ENCODE measurements at regions not wholly inside any gene's neighbourhood (a gene's known extent, or its start where the extent isn't known, plus 50 kb on each side); places are given as distances from the start of the nearest gene placed in this dataset.
A peak's percentile ranks its signal among the peaks of the same experiment; 100 is the strongest.
"Not testable (repeated sequence)": the region's sequence is repeated elsewhere in the genome, so short reads cannot be mapped to it uniquely, and the experiment has no call there.

GRCh38 chr3:145681181-145681580 lies 479.8 kb downstream of the PLOD2 start:
- no peak for DNase-seq (ENCODE audit: low read depth in 2 of 2)

DNA sequence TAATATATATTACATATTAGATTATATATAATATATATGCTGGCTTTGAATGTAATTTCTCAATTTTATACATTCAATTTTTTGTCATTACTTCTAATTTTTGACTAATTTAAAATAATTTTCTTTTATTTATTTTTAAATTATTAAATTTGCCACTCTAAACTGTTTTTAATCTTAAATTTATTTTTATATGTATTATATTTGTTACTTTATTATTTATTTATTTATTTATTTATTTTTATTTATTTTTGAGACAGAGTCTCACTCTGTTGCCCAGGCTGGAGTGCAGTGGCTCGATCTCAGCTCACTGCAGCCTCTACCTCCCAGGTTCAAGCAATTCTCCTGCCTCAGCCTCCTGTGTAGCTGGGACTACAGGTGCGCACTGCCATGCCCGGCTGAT lies 473.0 kb downstream of the PLOD2 start:
- not testable (repeated sequence) for DNase-seq (ENCODE audit: low read depth in 2 of 2)

DNA sequence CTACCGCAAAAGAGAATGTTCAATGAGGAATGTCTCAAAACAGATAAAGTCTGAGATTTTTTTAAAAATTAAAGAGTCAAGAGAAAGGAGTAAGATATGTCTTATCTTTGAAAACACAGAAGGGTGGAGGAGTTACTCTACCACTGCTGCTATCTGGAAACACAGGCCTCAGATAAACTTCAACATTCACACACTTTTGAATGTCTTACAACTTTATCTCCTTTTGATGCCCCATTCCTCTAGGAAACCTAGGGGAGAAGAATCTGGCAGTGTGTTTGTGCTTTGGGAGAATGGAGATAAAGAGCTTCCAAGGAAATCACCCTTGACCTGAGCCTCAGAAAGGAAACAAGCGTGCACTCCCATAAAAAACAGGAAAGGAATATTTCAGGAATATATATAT lies 468.2 kb downstream of the PLOD2 start:
- no peak for DNase-seq (ENCODE audit: low read depth in 2 of 2)

GRCh38 chr3:145696011-145696410 lies 465.0 kb downstream of the PLOD2 start:
- no peak for DNase-seq (ENCODE audit: low read depth in 2 of 2)

DNA sequence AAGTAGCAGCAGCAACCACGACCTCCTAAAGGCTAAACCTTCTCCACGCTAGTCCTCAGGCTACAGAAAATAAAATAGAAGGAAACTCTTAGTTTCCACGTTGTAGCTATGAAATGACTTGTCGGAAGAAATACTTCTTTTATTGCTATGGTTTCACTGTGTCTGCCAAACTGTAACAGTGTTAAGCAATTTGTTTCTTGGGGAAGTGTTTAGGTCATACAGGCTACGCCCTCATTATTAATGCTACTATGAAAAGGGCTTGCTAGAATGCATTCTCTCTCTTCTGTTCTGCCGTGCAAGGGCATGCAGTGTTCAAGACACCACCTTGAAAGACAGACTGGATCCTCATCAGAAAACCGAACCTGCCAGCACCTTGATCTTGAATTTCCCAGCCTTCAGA lies 462.7 kb downstream of the PLOD2 start:
- no peak for DNase-seq (ENCODE audit: low read depth in 2 of 2)

- no peak for DNase-seq (ENCODE audit: low read depth in 2 of 2)
Measured at GRCh38 chr3:145698749-145699148, 462.2 kb downstream of the PLOD2 start.

DNA sequence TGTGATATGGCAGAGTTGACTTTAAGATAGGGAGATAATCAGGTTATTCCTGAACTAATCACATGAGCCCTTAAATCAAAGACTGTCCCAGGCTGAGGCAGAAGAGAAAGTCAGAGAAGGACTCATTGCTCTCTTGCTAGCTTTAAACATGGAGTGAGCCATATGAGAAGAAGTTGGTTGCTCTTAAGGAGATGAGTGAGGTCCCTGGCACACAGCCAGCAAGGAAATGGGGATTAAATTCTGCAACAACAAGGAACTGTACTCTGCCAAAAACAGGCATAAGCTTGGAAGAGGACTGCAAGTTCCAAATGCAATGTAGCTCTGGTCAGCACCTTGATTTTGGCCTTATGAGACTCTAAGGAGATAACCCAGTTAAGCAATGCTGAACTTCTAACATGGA lies 457.0 kb downstream of the PLOD2 start:
- peak in 1 of 2 donors; percentile 4 for DNase-seq (ENCODE audit: low read depth in 2 of 2)

- not testable (repeated sequence) for DNase-seq (ENCODE audit: low read depth in 2 of 2)
Measured at GRCh38 chr3:145709779-145710178, 451.2 kb downstream of the PLOD2 start.

GRCh38 chr3:145716519-145716918 lies 444.5 kb downstream of the PLOD2 start:
- no peak for DNase-seq (ENCODE audit: low read depth in 2 of 2)

GRCh38 chr3:145719114-145719513 lies 441.9 kb downstream of the PLOD2 start:
- DNase-seq (ENCODE audit: low read depth in 2 of 2): no peak

DNA sequence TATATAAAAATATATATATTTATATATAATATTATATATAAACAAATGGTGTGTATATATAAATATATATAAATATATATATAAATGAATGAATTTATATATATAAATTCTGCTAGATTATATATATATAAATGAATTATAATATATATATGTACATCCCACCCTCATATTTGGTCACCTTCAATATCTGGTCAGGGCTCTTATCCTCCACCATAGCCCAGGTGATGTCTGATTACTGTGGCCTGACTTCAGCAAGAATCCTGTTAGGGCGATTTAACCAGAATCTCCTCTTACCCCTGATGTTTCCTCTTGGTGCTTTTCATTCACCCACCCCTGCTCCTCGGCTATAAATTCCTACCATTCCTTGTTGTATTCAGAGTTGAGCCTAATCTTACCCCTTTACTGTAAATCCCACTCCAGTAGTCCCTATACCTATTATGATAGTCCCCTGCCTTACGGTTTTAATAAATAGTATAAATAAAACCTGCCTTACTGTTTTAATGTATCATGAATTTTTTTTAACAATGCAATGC lies 439.6 kb downstream of the PLOD2 start:
- no peak for DNase-seq (ENCODE audit: low read depth in 2 of 2)

DNA sequence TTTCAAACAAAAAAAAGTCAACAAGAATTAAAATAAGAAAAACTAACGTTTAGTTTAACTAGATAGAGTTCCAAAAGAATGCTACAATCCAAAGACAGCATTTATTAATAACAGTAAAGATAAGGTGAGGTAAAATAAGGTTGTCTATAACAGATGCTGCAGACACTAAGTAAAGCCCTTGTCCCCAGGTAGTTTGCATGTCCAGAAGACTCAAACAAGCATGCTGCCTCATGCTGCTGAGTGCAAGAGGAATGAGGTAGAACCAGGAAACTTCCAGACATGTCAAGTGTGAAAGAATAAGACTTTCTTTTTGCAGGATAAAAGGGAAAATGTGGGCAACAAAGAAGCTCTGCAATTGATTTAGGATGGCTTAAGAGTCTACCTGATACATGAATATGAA lies 439.2 kb downstream of the PLOD2 start:
- DNase-seq (ENCODE audit: low read depth in 2 of 2): no peak

GRCh38 chr3:145727476-145727875 lies 433.5 kb downstream of the PLOD2 start:
- no peak for DNase-seq (ENCODE audit: low read depth in 2 of 2)

DNA sequence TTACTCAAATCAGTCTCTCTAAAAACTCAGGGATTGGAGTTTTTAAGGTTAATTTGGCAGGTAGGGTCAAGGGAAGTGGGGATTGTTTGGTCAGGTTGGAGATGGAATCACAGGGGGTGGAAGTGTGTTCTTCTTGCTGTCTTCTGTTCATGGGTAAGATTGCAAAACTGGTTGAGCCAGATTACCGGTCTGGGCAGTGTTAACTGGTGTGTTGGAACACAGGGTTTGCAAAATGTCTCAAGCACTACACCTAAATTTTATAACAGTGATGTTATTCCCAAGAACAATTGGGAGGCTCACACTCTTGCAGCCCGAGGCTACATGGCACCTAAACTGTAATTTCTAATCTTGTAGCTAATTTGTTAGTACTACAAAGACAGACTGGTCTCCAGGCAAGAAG lies 425.4 kb downstream of the PLOD2 start:
- DNase-seq (ENCODE audit: low read depth in 2 of 2): no peak

DNA sequence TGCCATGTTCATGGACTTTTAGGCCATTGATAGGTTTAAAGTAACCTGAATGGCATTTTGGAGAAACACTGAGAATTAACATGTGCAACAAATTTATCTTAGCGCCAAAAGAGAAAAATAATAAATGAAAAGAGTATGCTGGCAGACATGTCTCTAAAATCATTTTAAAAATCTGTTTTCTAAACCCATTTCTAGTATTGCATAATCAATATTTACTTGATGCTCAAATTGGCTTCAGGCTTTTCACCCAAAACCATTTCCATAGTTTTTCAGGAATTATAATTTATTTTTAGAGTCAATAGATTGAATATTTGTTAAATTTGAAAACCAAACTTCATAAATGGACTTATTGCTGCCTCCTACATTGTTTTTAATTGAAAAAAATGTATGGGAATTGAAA lies 423.0 kb downstream of the PLOD2 start:
- no peak for DNase-seq (ENCODE audit: low read depth in 2 of 2)

GRCh38 chr3:145739926-145740325 lies 421.1 kb downstream of the PLOD2 start:
- no peak for DNase-seq (ENCODE audit: low read depth in 2 of 2)

DNA sequence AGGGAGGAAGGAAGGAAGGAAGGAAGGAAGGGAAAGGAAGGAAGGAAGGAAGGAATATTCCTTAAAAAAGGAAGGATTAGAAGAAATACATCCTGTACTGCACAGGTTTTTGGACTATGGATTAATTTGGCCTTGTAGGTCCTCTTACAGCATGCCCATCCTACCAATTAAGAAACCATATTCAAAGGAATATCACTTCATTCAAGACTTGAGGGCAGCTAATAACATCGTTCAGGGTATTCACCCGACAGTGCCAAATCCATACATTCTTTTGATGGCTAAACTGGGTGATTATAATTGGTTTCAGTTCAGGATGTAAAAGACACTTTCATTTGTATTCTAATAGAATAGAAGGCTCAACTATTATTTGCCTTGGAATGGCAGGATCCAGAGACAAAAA lies 410.3 kb downstream of the PLOD2 start:
- no peak for DNase-seq (ENCODE audit: low read depth in 2 of 2)

- DNase-seq (ENCODE audit: low read depth in 2 of 2): no peak
Measured at GRCh38 chr3:145752576-145752975, 408.4 kb downstream of the PLOD2 start.

- no peak for DNase-seq (ENCODE audit: low read depth in 2 of 2)
Measured at GRCh38 chr3:145754605-145755289, 406.2 kb downstream of the PLOD2 start.

DNA sequence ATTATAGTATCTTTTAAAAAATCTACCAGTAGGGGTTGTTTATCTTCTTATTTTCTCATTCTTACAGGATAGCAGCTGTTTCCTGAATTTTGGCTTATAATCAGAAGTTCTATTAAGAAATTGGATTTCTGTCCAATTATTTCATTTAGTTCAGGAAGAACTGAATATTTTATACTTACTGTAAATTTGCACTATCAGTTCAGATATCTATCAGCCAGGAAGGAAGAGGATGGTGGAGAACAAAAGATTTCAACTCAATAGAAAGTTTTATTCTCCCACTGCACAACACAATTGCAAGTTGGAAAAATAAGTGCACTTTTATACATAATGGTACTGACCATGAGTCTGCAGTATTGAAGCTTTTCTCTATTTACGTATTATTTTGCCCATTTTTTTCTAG lies 400.9 kb downstream of the PLOD2 start:
- peak in 1 of 2 donors; percentile 41 for DNase-seq (ENCODE audit: low read depth in 2 of 2)

- peak in 1 of 2 donors; percentile 4 for DNase-seq (ENCODE audit: low read depth in 2 of 2)
Measured at GRCh38 chr3:145767909-145768308, 393.1 kb downstream of the PLOD2 start.

GRCh38 chr3:145776782-145777408 lies 384.1 kb downstream of the PLOD2 start:
- peak; percentile 43 to 71 for DNase-seq (ENCODE audit: low read depth in 2 of 2)

DNA sequence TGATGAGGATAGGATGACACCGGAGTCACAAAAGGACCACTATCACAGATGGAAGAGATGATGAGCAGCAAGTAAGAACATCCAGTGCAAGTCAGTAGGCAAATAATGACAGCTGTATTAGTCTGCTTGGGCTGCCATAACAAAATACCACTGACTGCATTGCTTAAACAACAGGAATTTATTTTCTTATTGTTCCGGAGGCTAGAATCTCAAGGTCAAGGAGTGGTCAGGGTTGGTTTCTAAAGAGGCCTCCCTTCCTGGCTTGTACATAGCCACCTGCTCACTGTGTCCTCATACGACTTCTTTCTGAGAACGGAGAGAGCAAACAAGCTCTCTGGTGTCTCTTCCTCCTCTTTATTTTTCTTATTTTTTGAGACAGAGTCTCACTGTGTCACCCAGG lies 380.7 kb downstream of the PLOD2 start:
- no peak for DNase-seq (ENCODE audit: low read depth in 2 of 2)

Measured in dermis microvascular lymphatic vessel endothelial cell (primary cell).